ENCODE measurements at regions not wholly inside any gene's neighbourhood (a gene's known extent, or its start where the extent isn't known, plus 50 kb on each side); places are given as distances from the start of the nearest gene placed in this dataset.

GRCh38 chr15:29563112-29563511, 259.2 kb downstream of the TJP1 start:
- TF ChIP-seq ZFP30 (CRISPR knock-in tag; IDR thresholded peaks at IDR 0.05) (no peak), CSRNP3 (CRISPR knock-in tag; IDR thresholded peaks at IDR 0.05) (no peak), ZFP3 (CRISPR knock-in tag; IDR thresholded peaks at IDR 0.05) (no peak), ZNF565 (CRISPR knock-in tag; conservative IDR thresholded peaks at IDR 0.05; ENCODE audit: low read depth) (no peak), OSR1 (CRISPR knock-in tag; IDR thresholded peaks at IDR 0.05) (no peak), ESRRG (CRISPR knock-in tag; IDR thresholded peaks at IDR 0.05) (no peak), ZC3H10 (CRISPR knock-in tag; IDR thresholded peaks at IDR 0.05) (no peak), ARNTL (CRISPR knock-in tag; IDR thresholded peaks at IDR 0.05; ENCODE audit: borderline replicate concordance, low read depth) (no peak), TCF4 (CRISPR knock-in tag; IDR thresholded peaks at IDR 0.05; ENCODE audit: borderline replicate concordance) (no peak), ZNF70 (CRISPR knock-in tag; IDR thresholded peaks at IDR 0.05) (no peak), BACH2 (CRISPR knock-in tag; IDR thresholded peaks at IDR 0.05; ENCODE audit: borderline replicate concordance) (no peak), ZNF8 (CRISPR knock-in tag; IDR thresholded peaks at IDR 0.05) (no peak), CSDC2 (CRISPR knock-in tag; IDR thresholded peaks at IDR 0.05) (no peak), TSHZ2 (CRISPR knock-in tag; IDR thresholded peaks at IDR 0.05) (no peak), TOX (CRISPR knock-in tag; IDR thresholded peaks at IDR 0.05; ENCODE audit: borderline replicate concordance) (no peak), RARB (CRISPR knock-in tag; IDR thresholded peaks at IDR 0.05) (no peak), CREB5 (CRISPR knock-in tag; IDR thresholded peaks at IDR 0.05; ENCODE audit: low read depth) (no peak)
- TF ChIP-seq, protein P1, sequence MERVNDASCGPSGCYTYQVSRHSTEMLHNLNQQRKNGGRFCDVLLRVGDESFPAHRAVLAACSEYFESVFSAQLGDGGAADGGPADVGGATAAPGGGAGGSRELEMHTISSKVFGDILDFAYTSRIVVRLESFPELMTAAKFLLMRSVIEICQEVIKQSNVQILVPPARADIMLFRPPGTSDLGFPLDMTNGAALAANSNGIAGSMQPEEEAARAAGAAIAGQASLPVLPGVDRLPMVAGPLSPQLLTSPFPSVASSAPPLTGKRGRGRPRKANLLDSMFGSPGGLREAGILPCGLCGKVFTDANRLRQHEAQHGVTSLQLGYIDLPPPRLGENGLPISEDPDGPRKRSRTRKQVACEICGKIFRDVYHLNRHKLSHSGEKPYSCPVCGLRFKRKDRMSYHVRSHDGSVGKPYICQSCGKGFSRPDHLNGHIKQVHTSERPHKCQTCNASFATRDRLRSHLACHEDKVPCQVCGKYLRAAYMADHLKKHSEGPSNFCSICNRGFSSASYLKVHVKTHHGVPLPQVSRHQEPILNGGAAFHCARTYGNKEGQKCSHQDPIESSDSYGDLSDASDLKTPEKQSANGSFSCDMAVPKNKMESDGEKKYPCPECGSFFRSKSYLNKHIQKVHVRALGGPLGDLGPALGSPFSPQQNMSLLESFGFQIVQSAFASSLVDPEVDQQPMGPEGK (CRISPR knock-in tag; IDR thresholded peaks at IDR 0.05; ENCODE audit: borderline replicate concordance), result no peak
- ATAC-seq, result no peak

- TF ChIP-seq ZC3H10 (CRISPR knock-in tag; IDR thresholded peaks at IDR 0.05) (no peak), ZNF565 (CRISPR knock-in tag; conservative IDR thresholded peaks at IDR 0.05; ENCODE audit: low read depth) (no peak), GLIS3 (CRISPR knock-in tag; IDR thresholded peaks at IDR 0.05) (no peak), RARB (CRISPR knock-in tag; IDR thresholded peaks at IDR 0.05) (no peak), TOX (CRISPR knock-in tag; IDR thresholded peaks at IDR 0.05; ENCODE audit: borderline replicate concordance) (no peak), ISL1 (CRISPR knock-in tag; IDR thresholded peaks at IDR 0.05) (no peak), TSHZ2 (CRISPR knock-in tag; IDR thresholded peaks at IDR 0.05) (no peak), CREB5 (CRISPR knock-in tag; IDR thresholded peaks at IDR 0.05; ENCODE audit: low read depth) (no peak), ZNF70 (CRISPR knock-in tag; IDR thresholded peaks at IDR 0.05) (no peak), ZNF8 (CRISPR knock-in tag; IDR thresholded peaks at IDR 0.05) (no peak), ZFP30 (CRISPR knock-in tag; IDR thresholded peaks at IDR 0.05) (no peak), ESRRG (CRISPR knock-in tag; IDR thresholded peaks at IDR 0.05) (no peak), POU6F1 (CRISPR knock-in tag; IDR thresholded peaks at IDR 0.05; ENCODE audit: borderline replicate concordance, low read depth) (no peak), CSDC2 (CRISPR knock-in tag; IDR thresholded peaks at IDR 0.05) (no peak), ZFP3 (CRISPR knock-in tag; IDR thresholded peaks at IDR 0.05) (no peak), TCF4 (CRISPR knock-in tag; IDR thresholded peaks at IDR 0.05; ENCODE audit: borderline replicate concordance) (no peak), OSR1 (CRISPR knock-in tag; IDR thresholded peaks at IDR 0.05) (no peak)
- TF ChIP-seq, protein P1 (CRISPR knock-in tag; IDR thresholded peaks at IDR 0.05; ENCODE audit: borderline replicate concordance), result no peak
- ATAC-seq, result no peak
Measured at GRCh38 chr15:29560896-29561295, 261.4 kb downstream of the TJP1 start.

Data from SK-N-SH treated with all-trans-retinoic acid at 6 μM for 48 hours (cell line).